ENCODE measurements at regions not wholly inside any gene's neighbourhood (a gene's known extent, or its start where the extent isn't known, plus 50 kb on each side); places are given as distances from the start of the nearest gene placed in this dataset.
A peak's percentile ranks its signal among the peaks of the same experiment; 100 is the strongest.

- Histone ChIP-seq H3K4me2 (no peak overlapping the region), H3K9me2 (no peaks in the 10 kb centered on the region), H3K27me3 (ENCODE audit: insufficient read depth) (no peaks in the 10 kb centered on the region), H4K20me1 (ENCODE audit: insufficient read depth) (no peaks in the 10 kb centered on the region), H3K79me2 (ENCODE audit: insufficient read depth) (no peaks in the 10 kb centered on the region), H3K4me3 (ENCODE audit: low read depth in 2 of 2, low read length in 1 of 2) (no peak overlapping the region), H3K4me1 (ENCODE audit: control insufficient read depth in 1 of 2, insufficient read depth in 2 of 2, low read depth in 1 of 2, low read length in 1 of 2) (no peaks in the 10 kb centered on the region), H3F3A (replicated peaks; ENCODE audit: insufficient read depth) (no peaks in the 10 kb centered on the region), H3K36me3 (replicated peaks in 1 of 2; ENCODE audit: control insufficient read depth in 1 of 2, insufficient read depth in 2 of 2, low read length in 1 of 2) (no peaks in the 10 kb centered on the region), H3K9me3 (no peaks in the 10 kb centered on the region), H3K27ac (ENCODE audit: low read depth in 2 of 2, low read length in 1 of 2) (no peak overlapping the region), H2AFZ (ENCODE audit: low read depth) (peak overlapping the region; percentile 83; the same call in 1 of the 2 replicates), H3K9ac (no peak overlapping the region)
- 30% methylated on average over 2 of the region's 2 CpGs for WGBS (ENCODE audit: low lambda C conversion rate)
- POLR2A ChIA-PET: no interaction called here
- TF ChIP-seq SIN3A (IDR thresholded peaks at IDR 0.05; ENCODE audit: borderline replicate concordance, low read depth, low read length) (no peak), POLR2AphosphoS5 (IDR thresholded peaks at IDR 0.05; ENCODE audit: low read depth, low read length) (no peak), FOXM1 (IDR thresholded peaks at IDR 0.05; ENCODE audit: low read depth) (no peak), PBX3 (IDR thresholded peaks at IDR 0.05) (no peak), TEAD4 (IDR thresholded peaks at IDR 0.05; ENCODE audit: borderline replicate concordance, insufficient read depth) (no peak)
- TF ChIP-seq, protein P1, sequence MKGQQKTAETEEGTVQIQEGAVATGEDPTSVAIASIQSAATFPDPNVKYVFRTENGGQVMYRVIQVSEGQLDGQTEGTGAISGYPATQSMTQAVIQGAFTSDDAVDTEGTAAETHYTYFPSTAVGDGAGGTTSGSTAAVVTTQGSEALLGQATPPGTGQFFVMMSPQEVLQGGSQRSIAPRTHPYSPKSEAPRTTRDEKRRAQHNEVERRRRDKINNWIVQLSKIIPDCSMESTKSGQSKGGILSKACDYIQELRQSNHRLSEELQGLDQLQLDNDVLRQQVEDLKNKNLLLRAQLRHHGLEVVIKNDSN (IDR thresholded peaks at IDR 0.05; ENCODE audit: borderline replicate concordance, low read depth): no peak
- TF ChIP-seq, protein P2, sequence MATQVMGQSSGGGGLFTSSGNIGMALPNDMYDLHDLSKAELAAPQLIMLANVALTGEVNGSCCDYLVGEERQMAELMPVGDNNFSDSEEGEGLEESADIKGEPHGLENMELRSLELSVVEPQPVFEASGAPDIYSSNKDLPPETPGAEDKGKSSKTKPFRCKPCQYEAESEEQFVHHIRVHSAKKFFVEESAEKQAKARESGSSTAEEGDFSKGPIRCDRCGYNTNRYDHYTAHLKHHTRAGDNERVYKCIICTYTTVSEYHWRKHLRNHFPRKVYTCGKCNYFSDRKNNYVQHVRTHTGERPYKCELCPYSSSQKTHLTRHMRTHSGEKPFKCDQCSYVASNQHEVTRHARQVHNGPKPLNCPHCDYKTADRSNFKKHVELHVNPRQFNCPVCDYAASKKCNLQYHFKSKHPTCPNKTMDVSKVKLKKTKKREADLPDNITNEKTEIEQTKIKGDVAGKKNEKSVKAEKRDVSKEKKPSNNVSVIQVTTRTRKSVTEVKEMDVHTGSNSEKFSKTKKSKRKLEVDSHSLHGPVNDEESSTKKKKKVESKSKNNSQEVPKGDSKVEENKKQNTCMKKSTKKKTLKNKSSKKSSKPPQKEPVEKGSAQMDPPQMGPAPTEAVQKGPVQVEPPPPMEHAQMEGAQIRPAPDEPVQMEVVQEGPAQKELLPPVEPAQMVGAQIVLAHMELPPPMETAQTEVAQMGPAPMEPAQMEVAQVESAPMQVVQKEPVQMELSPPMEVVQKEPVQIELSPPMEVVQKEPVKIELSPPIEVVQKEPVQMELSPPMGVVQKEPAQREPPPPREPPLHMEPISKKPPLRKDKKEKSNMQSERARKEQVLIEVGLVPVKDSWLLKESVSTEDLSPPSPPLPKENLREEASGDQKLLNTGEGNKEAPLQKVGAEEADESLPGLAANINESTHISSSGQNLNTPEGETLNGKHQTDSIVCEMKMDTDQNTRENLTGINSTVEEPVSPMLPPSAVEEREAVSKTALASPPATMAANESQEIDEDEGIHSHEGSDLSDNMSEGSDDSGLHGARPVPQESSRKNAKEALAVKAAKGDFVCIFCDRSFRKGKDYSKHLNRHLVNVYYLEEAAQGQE (IDR thresholded peaks at IDR 0.05; ENCODE audit: low read depth, low read length): no peak
- DNase-seq: no peak
- CTCF ChIA-PET: no interaction called here
Measured at GRCh38 chrX:13502590-13502989, 66.8 kb upstream of the EGFL6 start.

GRCh38 chrX:13499736-13500135, 69.7 kb upstream of the EGFL6 start:
- no peaks in the 10 kb centered on the region for H3K4me1 ChIP-seq (ENCODE audit: control insufficient read depth in 1 of 2, insufficient read depth in 2 of 2, low read depth in 1 of 2, low read length in 1 of 2)
- ChIA-PET POLR2A (no interaction called here), CTCF (interaction anchor here (0.6 to 2.5 kb wide), 2 partner anchors 532 to 555 kb away, joined by 3 to 7 read pairs; no protein-coding TSS in a partner anchor)

More at GRCh38 chrX:13499736-13500135, 69.7 kb upstream of the EGFL6 start:
- H3K27me3 ChIP-seq (ENCODE audit: insufficient read depth): no peaks in the 10 kb centered on the region
- H3K9me3 ChIP-seq: no peaks in the 10 kb centered on the region
- no peak overlapping the region for H3K27ac ChIP-seq (ENCODE audit: low read depth in 2 of 2, low read length in 1 of 2)
- DNase-seq: no peak
- H3K9me2 ChIP-seq: no peaks in the 10 kb centered on the region
- no peaks in the 10 kb centered on the region for H3K36me3 ChIP-seq (replicated peaks in 1 of 2; ENCODE audit: control insufficient read depth in 1 of 2, insufficient read depth in 2 of 2, low read length in 1 of 2)
- no peak for TF ChIP-seq FOSL2 (IDR thresholded peaks at IDR 0.05; ENCODE audit: borderline replicate concordance, low read depth)
- no peak for TF ChIP-seq TAF1 (IDR thresholded peaks at IDR 0.05; ENCODE audit: borderline replicate concordance, low read depth, low read length)
- WGBS (ENCODE audit: low lambda C conversion rate): 31% methylated on average over 2 of the region's 2 CpGs
- no peak overlapping the region for H2AFZ ChIP-seq (ENCODE audit: low read depth)
- no peaks in the 10 kb centered on the region for H3F3A ChIP-seq (replicated peaks; ENCODE audit: insufficient read depth)
- H3K4me2 ChIP-seq: no peak overlapping the region
- H3K9ac ChIP-seq: no peak overlapping the region
- H3K79me2 ChIP-seq (ENCODE audit: insufficient read depth): no peaks in the 10 kb centered on the region
- no peak overlapping the region for H3K4me3 ChIP-seq (ENCODE audit: low read depth in 2 of 2, low read length in 1 of 2)
- H4K20me1 ChIP-seq (ENCODE audit: insufficient read depth): no peaks in the 10 kb centered on the region
